Right lobe of liver (tissue), 6 donors: ENCODE measurements at regions not wholly inside any gene's neighbourhood (a gene's known extent, or its start where the extent isn't known, plus 50 kb on each side); places are given as distances from the start of the nearest gene placed in this dataset.

ENCODE experiments used
- ATAC-seq, 4 donors: fragments of 200-7000 bp; cut with Tn5 transposase; one replicate each; pipeline ENCODE4 v1.9.1; 2020; ENCODE audit warnings: mild to moderate bottlenecking in 4 of 4, moderate library complexity in 4 of 4
- DNase-seq, 3 donors: peaks; one replicate each; pipeline ENCODE4 v3.0.0-alpha.2; 2020
- H3K27ac ChIP-seq, 3 donors: fragments of 200-600 bp; one replicate each; pipeline ENCODE4 v1.8.0; 2022
- H3K27me3 ChIP-seq, 2 donors: fragments of 200-600 bp; one replicate each; pipeline ENCODE4 v1.8.0; 2022
- H3K36me3 ChIP-seq, 4 donors: fragments of 200-600 bp; sonication (generic) in 1 of 4; one replicate each; pipeline versions ENCODE4 v1.5.1 to v1.8.0; 2017 to 2022; ENCODE audit warnings: control low read depth in 1 of 4
- H3K4me1 ChIP-seq, 4 donors: fragments of 200-600 bp; sonication (generic) in 1 of 4; one replicate each; pipeline versions ENCODE4 v1.5.1 to v1.8.0; 2017 to 2022; ENCODE audit warnings: control low read depth in 1 of 4
- H3K4me3 ChIP-seq, 3 donors: fragments of 200-600 bp; one replicate each; pipeline ENCODE4 v1.8.0; 2022
- H3K9me3 ChIP-seq, 4 donors: fragments of 200-600 bp; sonication (generic) in 1 of 4; one replicate each; pipeline versions ENCODE4 v1.5.1 to v1.8.0; 2017 to 2022; ENCODE audit warnings: control low read depth in 1 of 4
- CTCF ChIP-seq, 4 donors: fragments of 200-600 bp in 3 of 4; fragments of 450-650 bp in 1 of 4; IDR thresholded peaks; one replicate each; pipeline versions ENCODE4 v1.5.1 to v1.8.0; 2016 to 2022; ENCODE audit warnings: antibody characterized with exemption in 4 of 4, mild to moderate bottlenecking in 2 of 4
- POLR2A ChIP-seq: fragments of 450-650 bp; IDR thresholded peaks from one replicate; pipeline ENCODE4 v1.6.1; 2017; ENCODE audit warnings: antibody characterized with exemption, mild to moderate bottlenecking
- whole genome bisulfite sequencing: methylation state at CpG from one replicate; pipeline ENCODE4 v1.1.6; 2018; ENCODE audit warnings: low coverage, low lambda C conversion rate; ENCODE audit not compliant: insufficient coverage; ENCODE audit errors: missing lambda C conversion rate; 5-methylcytosine and 5-hydroxymethylcytosine counted together
- intact Hi-C, 2 donors: fragments of 100-400 bp; cut with DNase I; formaldehyde crosslinking; loops; one replicate each; pipeline versions ENCODE4 v1.11.2 to v1.14.1; 2022
- donor health status: DM: no; HTN: yes; CAD: no.
- donor health status: DM: no; HTN: no; CAD: no.
- donor health status: DM: no; HTN: no; CAD: no.
- donor health status: DM: no; HTN: yes; CAD: no.
- donor health status: DM: no; HTN: yes; CAD: no.

GRCh38 chr6:157763904-157764177, 59.2 kb upstream of the SNX9 start:
- no peak for DNase-seq
- WGBS, result 44% methylated on average over 3 of the region's 3 CpGs
- H3K4me3 ChIP-seq, result no peak overlapping the region

GRCh38 chr6:157764178-157765068, 58.6 kb upstream of the SNX9 start:
- no peaks in the 10 kb centered on the region for H3K36me3 ChIP-seq
- peak overlapping the region; percentile 29 to 75 (median 71) for H3K27ac ChIP-seq
- DNase-seq, result peak in 2 of 3 donors; percentile 83
- peaks cover 0 to 6% (median 4%) of the 10 kb centered on the region in 4 donors for H3K4me1 ChIP-seq
- no peaks in the 10 kb centered on the region for H3K9me3 ChIP-seq
- no peaks in the 10 kb centered on the region for H3K27me3 ChIP-seq
- intact Hi-C loops, result loop anchor here in 1 of 2 donors (5.0 kb wide), 1 partner anchor 103 kb away; no protein-coding TSS in a partner anchor
- no peak overlapping the region for H3K4me3 ChIP-seq
- ATAC-seq, result peak; percentile 68 to 81 (median 72)
- WGBS, result 20% methylated on average over 14 of the region's 14 CpGs
- TF ChIP-seq CTCF (IDR thresholded peaks at IDR 0.05) (no peak), POLR2A (peak; percentile 16)

More at GRCh38 chr6:157763904-157764177, 59.2 kb upstream of the SNX9 start:
- no peaks in the 10 kb centered on the region for H3K9me3 ChIP-seq
- H3K36me3 ChIP-seq, result no peaks in the 10 kb centered on the region
- intact Hi-C loops, result loop anchor here in 1 of 2 donors (5.0 kb wide), 1 partner anchor 103 kb away; no protein-coding TSS in a partner anchor
- H3K27ac ChIP-seq, result peak overlapping the region; percentile 5 to 75 (median 71)
- H3K4me1 ChIP-seq, result peaks cover 0 to 6% (median 4%) of the 10 kb centered on the region in 4 donors
- ATAC-seq, result no peak
- TF ChIP-seq CTCF (IDR thresholded peaks at IDR 0.05), result no peak
- H3K27me3 ChIP-seq, result no peaks in the 10 kb centered on the region

- H3K27me3 ChIP-seq, result no peaks in the 10 kb centered on the region
- WGBS, result 81% methylated on average over 11 of the region's 11 CpGs
- DNase-seq (no peak), ATAC-seq (no peak)
- no peaks in the 10 kb centered on the region for H3K9me3 ChIP-seq
- H3K4me3 ChIP-seq, result no peak overlapping the region
- peaks cover 0 to 6% (median 4%) of the 10 kb centered on the region in 4 donors for H3K4me1 ChIP-seq
- H3K27ac ChIP-seq, result peak overlapping the region in 1 of 3 donors; percentile 20
- TF ChIP-seq POLR2A (no peak), CTCF (IDR thresholded peaks at IDR 0.05) (no peak)
- intact Hi-C loops, result no loop called here
- no peaks in the 10 kb centered on the region for H3K36me3 ChIP-seq
Measured at GRCh38 chr6:157766901-157767774, 55.9 kb upstream of the SNX9 start.

DNA sequence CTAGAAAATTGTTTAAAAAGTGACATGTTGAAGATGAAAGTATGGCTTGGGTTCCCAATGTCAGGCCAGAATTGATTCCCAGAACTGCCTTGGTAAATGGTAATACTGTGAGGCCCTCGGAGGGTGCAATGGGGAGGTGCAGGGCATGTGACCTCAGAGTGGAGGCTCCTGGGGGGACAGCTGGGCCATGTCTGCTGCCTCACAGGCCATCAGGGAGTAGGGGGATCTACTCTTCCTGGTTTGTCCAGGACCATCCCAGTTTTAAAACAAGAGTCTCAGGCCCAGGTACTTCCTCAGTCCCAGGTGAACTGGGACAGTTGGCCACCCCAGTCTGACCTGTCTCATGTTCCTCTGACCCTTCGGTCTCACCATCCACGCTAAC, 55.3 kb upstream of the SNX9 start:
- Histone ChIP-seq H3K4me1 (peaks cover 0 to 6% (median 4%) of the 10 kb centered on the region in 4 donors), H3K9me3 (no peaks in the 10 kb centered on the region), H3K27me3 (no peaks in the 10 kb centered on the region), H3K36me3 (no peaks in the 10 kb centered on the region), H3K27ac (peak overlapping the region; percentile 3 to 20 (median 18)), H3K4me3 (no peak overlapping the region)
- intact Hi-C loops, result no loop called here
- no peak for DNase-seq
- 86% methylated on average over 3 of the region's 3 CpGs for WGBS
- no peak for TF ChIP-seq CTCF (IDR thresholded peaks at IDR 0.05)
- no peak for TF ChIP-seq POLR2A
- no peak for ATAC-seq
